ENCODE measurements at regions not wholly inside any gene's neighbourhood (a gene's known extent, or its start where the extent isn't known, plus 50 kb on each side); places are given as distances from the start of the nearest gene placed in this dataset.

GRCh38 chr5:171518916-171519315 lies 99.5 kb downstream of the FGF18 start:
- TF ChIP-seq FOS (IDR thresholded peaks at IDR 0.05; ENCODE audit: low read depth, low read length) (no peak), CTCF (conservative IDR thresholded peaks at IDR 0.05; ENCODE audit: low read depth, low read length) (no peak)
